Stomach (tissue), 8 donors: ENCODE measurements at regions not wholly inside any gene's neighbourhood (a gene's known extent, or its start where the extent isn't known, plus 50 kb on each side); places are given as distances from the start of the nearest gene placed in this dataset.

ENCODE experiments used
- DNase-seq, 2 donors: peaks; one replicate each; pipeline versions ENCODE4 v3.0.0 to v3.0.0-alpha.2; 2013 to 2019
- H3K27ac ChIP-seq, 5 donors: fragments of 200-600 bp in 4 of 5; sonication (generic) in 4 of 5; one replicate each; pipeline ENCODE4 v1.5.1; 2013 to 2019; ENCODE audit warnings: mild to moderate bottlenecking in 1 of 5, moderate library complexity in 1 of 5
- H3K27me3 ChIP-seq, 3 donors: fragments of 200-600 bp; sonication (generic); one replicate each; pipeline ENCODE4 v1.5.1; 2017 to 2019; ENCODE audit warnings: mixed run types in 1 of 3
- H3K36me3 ChIP-seq, 4 donors: fragments of 200-600 bp; sonication (generic); 1 replicate in 3 of 4; 2 replicates in 1 of 4; pipeline ENCODE4 v1.5.1; 2016 to 2019
- H3K4me1 ChIP-seq, 4 donors: fragments of 200-600 bp; sonication (generic); one replicate each; pipeline ENCODE4 v1.5.1; 2016 to 2019
- H3K4me3 ChIP-seq, 4 donors: fragments of 200-600 bp; sonication (generic) in 3 of 4; one replicate each; pipeline ENCODE4 v1.5.1; 2016 to 2019; ENCODE audit warnings: mild to moderate bottlenecking in 1 of 4
- H3K9me3 ChIP-seq, 4 donors: fragments of 200-600 bp; sonication (generic); one replicate each; pipeline ENCODE4 v1.5.1; 2016 to 2019
- EP300 ChIP-seq: sonication (generic); formaldehyde crosslinking; IDR thresholded peaks from one replicate; pipeline ENCODE4 v1.6.1; 2017; ENCODE audit warnings: antibody characterized with exemption
- POLR2A ChIP-seq, 4 donors: fragments of 450-650 bp; IDR thresholded peaks; one replicate each; pipeline ENCODE4 v1.6.1; 2016; ENCODE audit warnings: antibody characterized with exemption in 4 of 4, control low read depth in 2 of 4, mild to moderate bottlenecking in 1 of 4, moderate library complexity in 1 of 4
- POLR2AphosphoS5 ChIP-seq, 3 donors: sonication (generic); formaldehyde crosslinking; IDR thresholded peaks; one replicate each; pipeline ENCODE4 v1.6.1; 2016; ENCODE audit warnings: antibody characterized with exemption in 3 of 3
- WGBS, 5 donors: extraction: QIAGEN DNeasy Blood & Tissue Kit in 3 of 5; methylation state at CpG; one replicate each; pipeline versions ENCODE4 v1.1.5 to v1.1.7; 2013 to 2018; 5-methylcytosine and 5-hydroxymethylcytosine counted together
- intact Hi-C: fragments of 100-400 bp; cut with DNase I; formaldehyde crosslinking; loops from one replicate; pipeline ENCODE4 v1.15.1; 2023; ENCODE audit warnings: low total_unique reads
- TF ChIP-seq, protein P1 (sequence below), 7 experiments: fragments of 450-650 bp in 4 of 7; fragments of 200-600 bp in 3 of 7; sonication (generic) in 3 of 7; IDR thresholded peaks; one replicate each; pipeline ENCODE4 v1.5.1; 2016 to 2019; ENCODE audit warnings: antibody characterized with exemption in 7 of 7, control low read depth in 2 of 7, mild to moderate bottlenecking in 1 of 7
- donor health status: healthy with polysubstance abuse.
- donor health status: Bipolar disorder and iron deficiency.
- donor health status: healthy.

DNA sequence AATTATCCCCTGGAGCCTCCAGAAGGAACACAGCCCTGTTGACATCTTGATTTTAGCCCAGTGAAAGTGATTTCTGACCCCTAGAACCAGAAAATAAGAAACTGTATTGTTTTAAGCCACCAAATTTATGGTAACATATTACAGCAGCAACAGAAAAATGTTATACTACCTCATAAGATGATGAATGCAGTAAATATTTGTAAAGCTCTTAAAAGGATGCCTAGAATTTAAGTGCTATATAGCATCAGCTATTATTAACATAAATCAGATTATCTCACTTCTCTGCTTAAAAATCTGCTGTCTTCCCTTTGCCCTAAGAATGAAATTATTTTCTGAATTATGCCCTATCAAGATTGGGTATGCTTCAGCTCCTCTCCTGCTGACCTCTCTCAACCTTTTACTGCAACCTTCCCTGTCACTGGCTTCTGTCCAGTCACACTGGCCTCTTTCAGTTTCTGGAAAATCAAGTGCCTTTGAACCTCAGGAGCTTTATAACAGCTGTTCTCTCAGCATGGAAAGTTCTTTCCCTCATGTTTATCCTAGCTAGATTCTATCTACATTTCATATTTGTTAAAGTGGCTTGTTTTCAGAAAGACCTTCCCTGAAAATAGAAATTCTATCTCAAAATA is 78.9 kb downstream of the GPR37 start:
- intact Hi-C loops, result no loop called here
- H3K27me3 ChIP-seq, result no peaks in the 10 kb centered on the region
- no peaks in the 10 kb centered on the region for H3K4me1 ChIP-seq
- H3K27ac ChIP-seq, result no peak overlapping the region
- no peak overlapping the region for H3K4me3 ChIP-seq
- TF ChIP-seq POLR2AphosphoS5 (IDR thresholded peaks at IDR 0.05), result no peak
- H3K9me3 ChIP-seq, result no peaks in the 10 kb centered on the region
- no peaks in the 10 kb centered on the region for H3K36me3 ChIP-seq
- DNase-seq, result no peak

DNA sequence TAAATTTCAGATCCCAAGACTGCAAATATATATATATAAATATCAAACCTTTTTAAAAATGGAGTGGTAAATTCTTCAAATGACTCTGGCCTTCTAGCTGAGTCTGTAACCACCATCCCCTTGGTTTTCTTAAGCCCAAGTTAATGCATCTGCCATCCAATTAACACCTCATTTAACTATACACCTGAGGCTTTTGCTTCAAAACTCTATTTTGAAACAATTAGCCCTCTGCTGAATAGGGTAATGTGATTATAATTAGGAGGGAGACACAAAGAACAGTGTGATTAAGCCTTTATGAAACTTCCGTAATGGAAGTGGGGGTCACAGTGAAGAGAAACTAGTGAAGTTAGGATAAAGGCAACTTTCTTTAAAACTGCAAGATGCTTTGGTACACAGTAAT is 83.6 kb downstream of the GPR37 start:
- no peak for DNase-seq
- H3K27ac ChIP-seq, result no peak overlapping the region
- H3K36me3 ChIP-seq, result no peaks in the 10 kb centered on the region
- 0 to 91% (median 41%) methylated on average over 1 of the region's 1 CpG for WGBS, 5 donors
- H3K27me3 ChIP-seq, result no peaks in the 10 kb centered on the region
- intact Hi-C loops, result no loop called here
- no peaks in the 10 kb centered on the region for H3K9me3 ChIP-seq
- H3K4me1 ChIP-seq, result no peaks in the 10 kb centered on the region
- no peak overlapping the region for H3K4me3 ChIP-seq
- TF ChIP-seq, protein P1, sequence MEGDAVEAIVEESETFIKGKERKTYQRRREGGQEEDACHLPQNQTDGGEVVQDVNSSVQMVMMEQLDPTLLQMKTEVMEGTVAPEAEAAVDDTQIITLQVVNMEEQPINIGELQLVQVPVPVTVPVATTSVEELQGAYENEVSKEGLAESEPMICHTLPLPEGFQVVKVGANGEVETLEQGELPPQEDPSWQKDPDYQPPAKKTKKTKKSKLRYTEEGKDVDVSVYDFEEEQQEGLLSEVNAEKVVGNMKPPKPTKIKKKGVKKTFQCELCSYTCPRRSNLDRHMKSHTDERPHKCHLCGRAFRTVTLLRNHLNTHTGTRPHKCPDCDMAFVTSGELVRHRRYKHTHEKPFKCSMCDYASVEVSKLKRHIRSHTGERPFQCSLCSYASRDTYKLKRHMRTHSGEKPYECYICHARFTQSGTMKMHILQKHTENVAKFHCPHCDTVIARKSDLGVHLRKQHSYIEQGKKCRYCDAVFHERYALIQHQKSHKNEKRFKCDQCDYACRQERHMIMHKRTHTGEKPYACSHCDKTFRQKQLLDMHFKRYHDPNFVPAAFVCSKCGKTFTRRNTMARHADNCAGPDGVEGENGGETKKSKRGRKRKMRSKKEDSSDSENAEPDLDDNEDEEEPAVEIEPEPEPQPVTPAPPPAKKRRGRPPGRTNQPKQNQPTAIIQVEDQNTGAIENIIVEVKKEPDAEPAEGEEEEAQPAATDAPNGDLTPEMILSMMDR (IDR thresholded peaks at IDR 0.05), result no peak
- no peak for TF ChIP-seq EP300

DNA sequence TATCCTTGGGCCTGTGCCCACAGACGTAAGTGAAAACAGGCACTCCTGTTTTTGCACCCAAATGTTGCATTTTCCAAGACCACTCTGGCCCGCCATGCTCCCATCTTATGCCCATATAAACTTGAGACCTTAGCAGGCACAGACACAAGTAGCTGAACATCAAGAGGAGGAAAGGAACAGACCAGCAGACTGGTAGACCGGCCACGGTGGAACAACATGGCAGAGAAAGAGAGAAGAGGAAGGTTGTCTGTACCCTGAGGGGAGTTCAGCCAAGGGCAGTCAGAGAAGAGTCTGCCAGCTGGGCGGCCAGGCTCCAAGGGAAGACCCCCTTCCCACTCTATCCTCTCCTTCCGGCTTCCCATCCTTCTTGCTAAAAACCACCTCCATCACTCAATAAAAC is 85.3 kb downstream of the GPR37 start:
- H3K4me1 ChIP-seq, result no peaks in the 10 kb centered on the region
- intact Hi-C loops, result no loop called here
- H3K27me3 ChIP-seq, result no peaks in the 10 kb centered on the region
- DNase-seq, result no peak
- H3K27ac ChIP-seq, result no peak overlapping the region
- WGBS, 5 donors, result 91 to 98% (median 91%) methylated on average over 6 of the region's 6 CpGs
- no peak for TF ChIP-seq EP300
- TF ChIP-seq, protein P1 (IDR thresholded peaks at IDR 0.05), result no peak
- no peak for TF ChIP-seq POLR2A (IDR thresholded peaks at IDR 0.05)
- TF ChIP-seq POLR2AphosphoS5 (IDR thresholded peaks at IDR 0.05), result no peak
- no peak overlapping the region for H3K4me3 ChIP-seq
- no peaks in the 10 kb centered on the region for H3K9me3 ChIP-seq
- no peaks in the 10 kb centered on the region for H3K36me3 ChIP-seq

DNA sequence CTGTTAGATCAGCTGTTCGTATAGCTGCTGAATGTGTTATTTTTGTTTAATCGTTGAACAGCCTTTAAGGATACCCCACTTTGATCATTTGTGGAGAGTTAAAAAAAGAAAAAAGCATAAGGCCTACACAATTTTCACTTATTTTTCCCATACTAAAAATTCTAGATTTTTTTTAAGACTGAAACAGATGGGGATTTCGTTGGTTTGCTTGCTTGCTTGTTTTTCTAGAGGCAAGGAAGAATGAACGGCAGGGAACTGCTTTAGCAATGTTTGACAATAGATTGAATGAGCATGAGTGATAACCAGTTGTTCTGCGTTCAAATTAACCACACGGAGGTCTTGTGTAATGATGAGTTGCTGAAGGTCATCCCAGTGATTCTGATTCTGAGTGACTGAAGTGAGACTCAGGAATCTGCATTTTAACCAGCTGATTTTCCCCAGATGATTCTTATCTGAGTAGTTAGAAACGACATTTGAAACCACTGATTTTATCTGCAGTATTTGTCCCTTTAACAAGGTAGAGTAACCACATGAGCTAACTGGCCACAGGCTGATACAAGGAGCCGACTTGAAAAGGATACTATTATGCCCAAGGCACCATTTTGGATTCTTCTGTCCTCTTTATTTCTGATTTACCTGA is 85.9 kb downstream of the GPR37 start:
- no peak overlapping the region for H3K27ac ChIP-seq
- intact Hi-C loops, result no loop called here
- H3K36me3 ChIP-seq, result no peaks in the 10 kb centered on the region
- no peak overlapping the region for H3K4me3 ChIP-seq
- 54 to 66% (median 56%) methylated on average over 8 of the region's 8 CpGs for WGBS, 5 donors
- H3K9me3 ChIP-seq, result no peaks in the 10 kb centered on the region
- no peak for TF ChIP-seq EP300
- TF ChIP-seq POLR2AphosphoS5 (IDR thresholded peaks at IDR 0.05), result no peak
- TF ChIP-seq, protein P1 (IDR thresholded peaks at IDR 0.05), result no peak
- TF ChIP-seq POLR2A (IDR thresholded peaks at IDR 0.05), result no peak
- no peaks in the 10 kb centered on the region for H3K4me1 ChIP-seq
- H3K27me3 ChIP-seq, result no peaks in the 10 kb centered on the region
- no peak for DNase-seq

DNA sequence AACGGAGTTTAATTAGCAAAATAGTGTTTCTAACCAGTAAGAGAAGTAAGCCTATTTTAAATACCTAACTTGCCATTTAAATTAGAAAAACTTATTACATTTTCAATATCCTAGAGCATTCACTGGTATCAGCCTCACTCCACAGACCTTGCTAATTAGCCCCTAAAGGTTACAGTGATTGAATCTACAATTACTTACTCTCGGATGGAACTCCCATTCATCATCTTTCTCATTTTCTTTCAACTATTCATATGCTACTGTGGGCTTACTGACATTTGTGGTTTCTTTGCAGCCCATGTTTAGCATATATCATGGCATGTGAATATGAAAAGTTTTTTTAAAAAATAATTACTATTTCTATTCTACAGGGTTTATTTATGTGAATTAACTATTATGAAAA is 86.4 kb downstream of the GPR37 start:
- Histone ChIP-seq H3K27me3 (no peaks in the 10 kb centered on the region), H3K9me3 (no peaks in the 10 kb centered on the region), H3K4me1 (no peaks in the 10 kb centered on the region), H3K27ac (no peak overlapping the region), H3K36me3 (no peaks in the 10 kb centered on the region), H3K4me3 (no peak overlapping the region)
- intact Hi-C loops, result no loop called here
- no peak for TF ChIP-seq EP300
- 65 to 79% (median 72%) methylated on average over 2 of the region's 2 CpGs for WGBS, 5 donors
- DNase-seq, result no peak
